H1 (cell line): ENCODE measurements at regions not wholly inside any gene's neighbourhood (a gene's known extent, or its start where the extent isn't known, plus 50 kb on each side); places are given as distances from the start of the nearest gene placed in this dataset.

ENCODE experiments used
- BACH1 ChIP-seq: IDR thresholded peaks from 2 replicates; pipeline ENCODE4 v1.6.1; 2012; ENCODE audit warnings: low read length, improper control_type of control experiment
- CTCF ChIP-seq, 3 experiments: IDR thresholded peaks; 1 replicate in 2 of 3; 2 replicates in 1 of 3; pipeline versions ENCODE4 v1.5.1 to v1.6.1; 2011; ENCODE audit warnings: low read length in 3 of 3, mild to moderate bottlenecking in 3 of 3, inconsistent platforms in 2 of 3, low read depth in 1 of 3, moderate library complexity in 1 of 3; ENCODE audit not compliant: insufficient read depth in 1 of 3; ENCODE audit errors: control extremely low read depth in 1 of 3
- KDM1A ChIP-seq: fragments of 200-600, 300-600 bp; sonication (generic); IDR thresholded peaks from 2 replicates; pipeline ENCODE4 v1.7.1; 2016; ENCODE audit warnings: mild to moderate bottlenecking, low read length, borderline replicate concordance
- YY1 ChIP-seq: IDR thresholded peaks from 2 replicates; pipeline ENCODE4 v1.6.1; 2011; ENCODE audit warnings: low read depth, mild to moderate bottlenecking, low read length

GRCh38 chr6:63458480-63459115 lies 113.7 kb upstream of the LOC128125822 start:
- TF ChIP-seq YY1 (no peak), BACH1 (no peak), CTCF (IDR thresholded peaks at IDR 0.05; ENCODE audit: control extremely low read depth in 1 of 3, insufficient read depth in 1 of 3, low read depth in 1 of 3, low read length in 3 of 3) (no peak), KDM1A (no peak)
